PFSK-1 (cell line): ENCODE measurements at regions not wholly inside any gene's neighbourhood (a gene's known extent, or its start where the extent isn't known, plus 50 kb on each side); places are given as distances from the start of the nearest gene placed in this dataset.

Experiments
- FOXP2 ChIP-seq: optimal IDR thresholded peaks from 2 replicates; pipeline ENCODE3; 2011; ENCODE audit warnings: borderline replicate concordance, control low read depth, inconsistent platforms; ENCODE audit not compliant: insufficient read depth; ENCODE audit errors: extremely low read length, extremely low read depth
- POLR2AphosphoS5 ChIP-seq: IDR thresholded peaks from 2 replicates; pipeline ENCODE4 v1.6.1; 2012; ENCODE audit warnings: low read depth, mild to moderate bottlenecking, control low read depth, low read length, moderate library complexity
- REST ChIP-seq, 2 experiments: IDR thresholded peaks; 2 replicates each; pipeline versions ENCODE4 v1.6.1 to v1.8.0; 2011 to 2012; ENCODE audit warnings: low read depth in 2 of 2, low read length in 2 of 2, control low read depth in 1 of 2, inconsistent platforms in 1 of 2, mild to moderate bottlenecking in 1 of 2, moderate library complexity in 1 of 2; ENCODE audit not compliant: insufficient read depth in 1 of 2
- SIN3A ChIP-seq: IDR thresholded peaks from 2 replicates; pipeline ENCODE4 v1.6.1; 2012; ENCODE audit warnings: mild to moderate bottlenecking, low read length, moderate library complexity, borderline replicate concordance; ENCODE audit not compliant: insufficient read depth
- TAF1 ChIP-seq: IDR thresholded peaks from 2 replicates; pipeline ENCODE4 v1.6.1; 2012; ENCODE audit warnings: low read length, control low read depth, borderline replicate concordance; ENCODE audit not compliant: insufficient read depth

DNA sequence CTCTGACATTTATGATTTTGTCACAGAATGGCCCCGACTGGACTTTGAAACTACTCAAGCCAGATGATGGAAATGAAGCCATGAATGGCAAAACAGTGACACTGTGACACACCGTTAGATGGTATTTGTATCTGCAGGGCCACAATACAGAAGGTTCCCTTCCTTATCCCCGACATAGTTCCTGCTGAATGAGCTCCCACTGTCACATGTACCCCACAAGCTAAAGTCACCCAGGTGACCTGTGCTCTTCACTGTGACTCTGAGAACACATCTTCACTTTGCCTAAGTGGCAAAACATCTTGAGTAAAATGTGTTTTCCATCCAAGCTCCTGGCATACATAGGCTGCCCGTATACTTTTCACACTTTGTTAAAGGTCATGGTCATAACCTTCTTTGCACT lies 89.5 kb downstream of the LSM5 start:
- TF ChIP-seq TAF1 (no peak), FOXP2 (no peak), REST (IDR thresholded peaks at IDR 0.05; ENCODE audit: insufficient read depth in 1 of 2, low read depth in 2 of 2, low read length in 2 of 2) (no peak), POLR2AphosphoS5 (no peak), SIN3A (no peak)

GRCh38 chr7:32399311-32399710 lies 90.9 kb downstream of the LSM5 start:
- no peak for TF ChIP-seq TAF1
- TF ChIP-seq SIN3A = no peak
- no peak for TF ChIP-seq FOXP2
- no peak for TF ChIP-seq POLR2AphosphoS5
- TF ChIP-seq REST (IDR thresholded peaks at IDR 0.05; ENCODE audit: insufficient read depth in 1 of 2, low read depth in 2 of 2, low read length in 2 of 2) = no peak

DNA sequence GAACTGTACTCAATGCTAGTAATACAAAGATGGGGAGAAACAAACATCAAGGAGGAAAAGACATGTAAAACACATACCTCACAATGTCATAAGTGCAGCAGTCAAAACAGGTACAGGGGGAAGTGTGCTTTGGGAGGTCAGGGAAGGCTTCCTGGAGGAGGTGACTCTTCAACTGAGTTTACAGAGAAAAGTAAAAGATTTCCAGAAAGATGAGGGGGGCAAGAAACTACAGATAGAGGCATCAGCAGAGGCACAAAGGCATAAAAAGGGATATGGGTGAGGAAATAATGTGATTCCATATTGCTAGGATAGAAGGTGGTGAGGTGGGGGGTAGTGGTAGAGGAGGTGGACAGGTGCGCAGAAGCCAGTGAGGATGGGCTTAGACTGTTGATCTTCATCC lies 95.0 kb downstream of the LSM5 start:
- TF ChIP-seq POLR2AphosphoS5 = no peak
- no peak for TF ChIP-seq REST (IDR thresholded peaks at IDR 0.05; ENCODE audit: insufficient read depth in 1 of 2, low read depth in 2 of 2, low read length in 2 of 2)
- no peak for TF ChIP-seq TAF1
- TF ChIP-seq SIN3A = no peak
- no peak for TF ChIP-seq FOXP2

DNA sequence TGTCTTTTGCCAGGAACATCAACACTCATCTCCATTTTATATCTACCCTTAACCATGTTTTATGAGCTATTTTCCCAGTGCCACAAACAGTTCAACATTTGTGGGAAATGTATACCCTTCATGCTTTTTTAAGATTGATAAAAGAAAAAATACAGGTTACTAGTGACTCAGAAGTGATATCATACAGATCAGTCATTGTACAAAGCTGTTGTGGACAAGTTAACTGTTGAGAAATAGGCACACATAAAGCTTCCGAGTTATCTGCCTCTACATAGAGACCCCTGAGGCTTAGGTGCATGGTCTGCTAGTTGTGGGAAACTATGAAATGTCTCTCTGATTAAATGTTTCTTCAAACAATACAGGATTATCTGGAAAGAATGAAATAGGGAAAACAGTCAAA lies 96.3 kb downstream of the LSM5 start:
- TF ChIP-seq FOXP2 (no peak), SIN3A (no peak), TAF1 (no peak), POLR2AphosphoS5 (no peak), REST (IDR thresholded peaks at IDR 0.05; ENCODE audit: insufficient read depth in 1 of 2, low read depth in 2 of 2, low read length in 2 of 2) (no peak)

DNA sequence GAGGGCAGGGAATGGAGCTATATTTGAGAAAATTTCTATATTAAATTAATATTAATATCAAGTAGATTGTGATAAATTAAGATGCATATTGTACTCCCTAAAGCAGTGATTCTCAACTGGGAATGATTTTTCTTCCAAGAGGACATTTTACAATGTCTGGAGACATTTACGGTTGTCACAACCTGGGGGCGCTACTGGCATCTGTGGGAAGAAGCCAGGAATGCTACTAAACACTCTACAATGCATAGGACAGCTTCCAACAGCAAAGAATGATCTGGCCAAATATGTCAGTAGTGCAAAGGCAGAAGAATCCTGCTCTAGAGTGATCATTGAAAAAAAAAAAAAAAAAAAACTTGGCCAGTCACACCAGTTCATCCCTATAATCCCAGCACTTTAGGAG lies 100.0 kb downstream of the LSM5 start:
- no peak for TF ChIP-seq REST (IDR thresholded peaks at IDR 0.05; ENCODE audit: insufficient read depth in 1 of 2, low read depth in 2 of 2, low read length in 2 of 2)
- TF ChIP-seq TAF1 = no peak
- TF ChIP-seq SIN3A = no peak
- TF ChIP-seq POLR2AphosphoS5 = no peak
- TF ChIP-seq FOXP2 = no peak
